Glomerular endothelial cell (primary cell): ENCODE measurements at regions not wholly inside any gene's neighbourhood (a gene's known extent, or its start where the extent isn't known, plus 50 kb on each side); places are given as distances from the start of the nearest gene placed in this dataset.
"Not testable (repeated sequence)": the region's sequence is repeated elsewhere in the genome, so short reads cannot be mapped to it uniquely, and the experiment has no call there.

Experiments used
- DNase-seq: peaks from one replicate; pipeline ENCODE4 v3.0.0-alpha.2; 2011; ENCODE audit warnings: low read depth, low spot score; ENCODE audit errors: extremely low read depth

- DNase-seq, result no peak
Measured at GRCh38 chr16:66036184-66036583, 330.3 kb upstream of the CDH5 start.

- DNase-seq, result no peak
Measured at GRCh38 chr16:66035096-66035495, 331.4 kb upstream of the CDH5 start.

- no peak for DNase-seq
Measured at GRCh38 chr16:66032841-66033240, 333.6 kb upstream of the CDH5 start.

GRCh38 chr16:66030036-66030435 lies 336.5 kb upstream of the CDH5 start:
- DNase-seq, result no peak

- DNase-seq, result no peak
Measured at GRCh38 chr16:66028510-66029216, 337.8 kb upstream of the CDH5 start.

- no peak for DNase-seq
Measured at GRCh38 chr16:66026787-66027330, 339.6 kb upstream of the CDH5 start.

GRCh38 chr16:66026211-66026610 lies 340.3 kb upstream of the CDH5 start:
- no peak for DNase-seq

GRCh38 chr16:66025751-66026150 lies 340.7 kb upstream of the CDH5 start:
- DNase-seq, result no peak

GRCh38 chr16:66024567-66024966 lies 341.9 kb upstream of the CDH5 start:
- not testable (repeated sequence) for DNase-seq

- no peak for DNase-seq
Measured at GRCh38 chr16:66023481-66023880, 343.0 kb upstream of the CDH5 start.

GRCh38 chr16:66020642-66021041 lies 345.8 kb upstream of the CDH5 start:
- DNase-seq, result no peak

- no peak for DNase-seq
Measured at GRCh38 chr16:66020046-66020445, 346.4 kb upstream of the CDH5 start.

- not testable (repeated sequence) for DNase-seq
Measured at GRCh38 chr16:66019502-66019901, 347.0 kb upstream of the CDH5 start.

GRCh38 chr16:66014221-66014620 lies 352.3 kb upstream of the CDH5 start:
- DNase-seq, result no peak

GRCh38 chr16:66013486-66013885 lies 353.0 kb upstream of the CDH5 start:
- DNase-seq, result no peak

GRCh38 chr16:66008136-66008535 lies 358.4 kb upstream of the CDH5 start:
- DNase-seq, result no peak

- DNase-seq, result no peak
Measured at GRCh38 chr16:66007717-66008116, 358.8 kb upstream of the CDH5 start.

GRCh38 chr16:66006485-66006884 lies 360.0 kb upstream of the CDH5 start:
- no peak for DNase-seq

GRCh38 chr16:66004699-66005098 lies 361.8 kb upstream of the CDH5 start:
- DNase-seq, result no peak

- no peak for DNase-seq
Measured at GRCh38 chr16:66003201-66003600, 363.3 kb upstream of the CDH5 start.

- no peak for DNase-seq
Measured at GRCh38 chr16:66002601-66003000, 363.9 kb upstream of the CDH5 start.

- DNase-seq, result no peak
Measured at GRCh38 chr16:66001432-66001831, 365.1 kb upstream of the CDH5 start.

- DNase-seq, result no peak
Measured at GRCh38 chr16:65998443-65998842, 368.0 kb upstream of the CDH5 start.
